ENCODE measurements at regions not wholly inside any gene's neighbourhood (a gene's known extent, or its start where the extent isn't known, plus 50 kb on each side); places are given as distances from the start of the nearest gene placed in this dataset.

GRCh38 chr13:111632906-111633305 lies 312.5 kb downstream of the TEX29 start:
- no peak overlapping the region for H3K4me3 ChIP-seq (ENCODE audit: low read depth, low read length)
- TF ChIP-seq CTCF (IDR thresholded peaks at IDR 0.05; ENCODE audit: low read depth, low read length): no peak

- no peak overlapping the region for H3K4me3 ChIP-seq (ENCODE audit: low read depth, low read length)
- no peak for TF ChIP-seq CTCF (IDR thresholded peaks at IDR 0.05; ENCODE audit: low read depth, low read length)
Observed at GRCh38 chr13:111633401-111633800, 313.0 kb downstream of the TEX29 start.

GRCh38 chr13:111634410-111634809 lies 314.0 kb downstream of the TEX29 start:
- TF ChIP-seq CTCF (IDR thresholded peaks at IDR 0.05; ENCODE audit: low read depth, low read length): no peak
- H3K4me3 ChIP-seq (ENCODE audit: low read depth, low read length): no peak overlapping the region

- TF ChIP-seq CTCF (IDR thresholded peaks at IDR 0.05; ENCODE audit: low read depth, low read length): no peak
- no peak overlapping the region for H3K4me3 ChIP-seq (ENCODE audit: low read depth, low read length)
Observed at GRCh38 chr13:111636271-111636670, 315.8 kb downstream of the TEX29 start.

- no peak overlapping the region for H3K4me3 ChIP-seq (ENCODE audit: low read depth, low read length)
- TF ChIP-seq CTCF (IDR thresholded peaks at IDR 0.05; ENCODE audit: low read depth, low read length): no peak
Observed at GRCh38 chr13:111636804-111637203, 316.4 kb downstream of the TEX29 start.

- H3K4me3 ChIP-seq (ENCODE audit: low read depth, low read length): no peak overlapping the region
- no peak for TF ChIP-seq CTCF (IDR thresholded peaks at IDR 0.05; ENCODE audit: low read depth, low read length)
Observed at GRCh38 chr13:111637365-111637764, 316.9 kb downstream of the TEX29 start.

GRCh38 chr13:111638233-111638632 lies 317.8 kb downstream of the TEX29 start:
- H3K4me3 ChIP-seq (ENCODE audit: low read depth, low read length): no peak overlapping the region

More at GRCh38 chr13:111638233-111638632, 317.8 kb downstream of the TEX29 start:
- TF ChIP-seq CTCF (IDR thresholded peaks at IDR 0.05; ENCODE audit: low read depth, low read length): no peak

Data from WI38 (cell line).